ENCODE measurements at regions not wholly inside any gene's neighbourhood (a gene's known extent, or its start where the extent isn't known, plus 50 kb on each side); places are given as distances from the start of the nearest gene placed in this dataset.

GRCh38 chr2:5520463-5520972, 171.7 kb upstream of the SOX11 start:
- TF ChIP-seq, protein P1, sequence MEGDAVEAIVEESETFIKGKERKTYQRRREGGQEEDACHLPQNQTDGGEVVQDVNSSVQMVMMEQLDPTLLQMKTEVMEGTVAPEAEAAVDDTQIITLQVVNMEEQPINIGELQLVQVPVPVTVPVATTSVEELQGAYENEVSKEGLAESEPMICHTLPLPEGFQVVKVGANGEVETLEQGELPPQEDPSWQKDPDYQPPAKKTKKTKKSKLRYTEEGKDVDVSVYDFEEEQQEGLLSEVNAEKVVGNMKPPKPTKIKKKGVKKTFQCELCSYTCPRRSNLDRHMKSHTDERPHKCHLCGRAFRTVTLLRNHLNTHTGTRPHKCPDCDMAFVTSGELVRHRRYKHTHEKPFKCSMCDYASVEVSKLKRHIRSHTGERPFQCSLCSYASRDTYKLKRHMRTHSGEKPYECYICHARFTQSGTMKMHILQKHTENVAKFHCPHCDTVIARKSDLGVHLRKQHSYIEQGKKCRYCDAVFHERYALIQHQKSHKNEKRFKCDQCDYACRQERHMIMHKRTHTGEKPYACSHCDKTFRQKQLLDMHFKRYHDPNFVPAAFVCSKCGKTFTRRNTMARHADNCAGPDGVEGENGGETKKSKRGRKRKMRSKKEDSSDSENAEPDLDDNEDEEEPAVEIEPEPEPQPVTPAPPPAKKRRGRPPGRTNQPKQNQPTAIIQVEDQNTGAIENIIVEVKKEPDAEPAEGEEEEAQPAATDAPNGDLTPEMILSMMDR (IDR thresholded peaks at IDR 0.05; ENCODE audit: low read depth, low read length): no peak
- TF ChIP-seq EZH2phosphoT487 (IDR thresholded peaks at IDR 0.05; ENCODE audit: low read depth): no peak

All from OCI-LY3 (cell line).